Hepatocyte (in vitro differentiated cells): ENCODE measurements at regions not wholly inside any gene's neighbourhood (a gene's known extent, or its start where the extent isn't known, plus 50 kb on each side); places are given as distances from the start of the nearest gene placed in this dataset.

Source experiments
- DNase-seq: peaks from one replicate; pipeline ENCODE4 v3.0.0-alpha.2; 2016; ENCODE audit warnings: low spot score
- H2AFZ ChIP-seq: fragments of 200-600 bp; sonication (generic); 2 replicates; pipeline ENCODE4 v1.6.0; 2016; ENCODE audit warnings: antibody characterized with exemption, mild to moderate bottlenecking
- H3K27ac ChIP-seq: fragments of 200-600 bp; sonication (generic); 2 replicates; pipeline ENCODE4 v1.5.1; 2016; ENCODE audit warnings: mild to moderate bottlenecking
- H3K27me3 ChIP-seq: fragments of 200-600 bp; sonication (generic); 2 replicates; pipeline ENCODE4 v1.6.1; 2016
- H3K36me3 ChIP-seq: fragments of 200-600 bp; sonication (generic); replicated peaks from 2 replicates; pipeline ENCODE4 v1.5.1; 2016; ENCODE audit warnings: low read depth; ENCODE audit not compliant: insufficient read depth
- H3K4me1 ChIP-seq: fragments of 200-600 bp; sonication (generic); 2 replicates; pipeline ENCODE4 v1.5.1; 2016; ENCODE audit warnings: mild to moderate bottlenecking, moderate library complexity; ENCODE audit not compliant: insufficient read depth
- H3K4me2 ChIP-seq: fragments of 200-600 bp; sonication (generic); 2 replicates; pipeline ENCODE4 v1.6.0; 2016
- H3K4me3 ChIP-seq: fragments of 200-600 bp; sonication (generic); 2 replicates; pipeline ENCODE4 v1.5.1; 2016; ENCODE audit warnings: mild to moderate bottlenecking
- H3K79me2 ChIP-seq: fragments of 200-600 bp; sonication (generic); 2 replicates; pipeline ENCODE4 v1.6.0; 2017; ENCODE audit warnings: mild to moderate bottlenecking
- H3K9me2 ChIP-seq: fragments of 200-600 bp; sonication (generic); replicated peaks from 2 replicates; pipeline ENCODE4 v1.6.0; 2017; ENCODE audit warnings: mild to moderate bottlenecking; ENCODE audit not compliant: insufficient read depth
- H3K9me3 ChIP-seq: fragments of 200-600 bp; sonication (generic); 2 replicates; pipeline ENCODE4 v1.5.1; 2016; ENCODE audit warnings: low read depth, mild to moderate bottlenecking
- H4K20me1 ChIP-seq: fragments of 200-600 bp; sonication (generic); 2 replicates; pipeline ENCODE4 v1.6.0; 2016; ENCODE audit warnings: mild to moderate bottlenecking; ENCODE audit not compliant: insufficient read depth, poor library complexity, severe bottlenecking
- CTCF ChIP-seq: fragments of 200-600 bp; sonication (generic); IDR thresholded peaks from 2 replicates; pipeline ENCODE4 v1.5.1; 2016; ENCODE audit warnings: antibody characterized with exemption, mild to moderate bottlenecking; ENCODE audit not compliant: poor library complexity
- EZH2 ChIP-seq: fragments of 200-600 bp; sonication (generic); IDR thresholded peaks from 2 replicates; pipeline ENCODE4 v1.6.1; 2016; ENCODE audit warnings: antibody characterized with exemption, mild to moderate bottlenecking, borderline replicate concordance
- EZH2phosphoT487 ChIP-seq: fragments of 200-600 bp; sonication (generic); IDR thresholded peaks from one replicate; pipeline ENCODE4 v1.6.1; 2018; ENCODE audit warnings: antibody characterized with exemption, mild to moderate bottlenecking, low read depth, moderate library complexity; ENCODE audit not compliant: unreplicated experiment, severe bottlenecking
- WGBS: methylation state at CpG from one replicate; pipeline ENCODE4 v1.1.6; 2016; ENCODE audit warnings: low lambda C conversion rate; ENCODE audit errors: missing lambda C conversion rate; 5-methylcytosine and 5-hydroxymethylcytosine counted together

GRCh38 chr7:32163141-32163806, 93.1 kb upstream of the PDE1C start:
- TF ChIP-seq EZH2phosphoT487 (no peak), CTCF (no peak), EZH2 (no peak)
- Histone ChIP-seq H3K9me2 (no peaks in the 10 kb centered on the region), H3K4me1 (no peaks in the 10 kb centered on the region), H3K27me3 (no peaks in the 10 kb centered on the region), H2AFZ (no peak overlapping the region), H3K4me2 (no peak overlapping the region), H3K4me3 (no peak overlapping the region), H4K20me1 (no peaks in the 10 kb centered on the region), H3K79me2 (no peaks in the 10 kb centered on the region), H3K36me3 (no peaks in the 10 kb centered on the region), H3K27ac (no peak overlapping the region), H3K9me3 (no peaks in the 10 kb centered on the region)
- DNase-seq = no peak
- WGBS = 77% methylated on average over 7 of the region's 7 CpGs

- DNase-seq = no peak
- Histone ChIP-seq H3K4me2 (no peak overlapping the region), H3K27me3 (no peaks in the 10 kb centered on the region), H4K20me1 (no peaks in the 10 kb centered on the region), H3K9me3 (no peaks in the 10 kb centered on the region), H3K79me2 (no peaks in the 10 kb centered on the region), H3K9me2 (no peaks in the 10 kb centered on the region), H3K36me3 (no peaks in the 10 kb centered on the region), H3K27ac (no peak overlapping the region), H3K4me3 (no peak overlapping the region), H2AFZ (no peak overlapping the region), H3K4me1 (no peaks in the 10 kb centered on the region)
- WGBS = 68% methylated on average over 2 of the region's 2 CpGs
- no peak for TF ChIP-seq CTCF
- no peak for TF ChIP-seq EZH2phosphoT487
These were observed 91.5 kb upstream of the PDE1C start for GRCh38 chr7:32161708-32162107.

- H3K9me3 ChIP-seq = no peaks in the 10 kb centered on the region
- H3K79me2 ChIP-seq = no peaks in the 10 kb centered on the region
- no peak overlapping the region for H3K4me3 ChIP-seq
- H3K36me3 ChIP-seq = no peaks in the 10 kb centered on the region
- H3K27me3 ChIP-seq = no peaks in the 10 kb centered on the region
- no peak overlapping the region for H2AFZ ChIP-seq
- H3K4me2 ChIP-seq = no peak overlapping the region
- DNase-seq = no peak
- no peaks in the 10 kb centered on the region for H4K20me1 ChIP-seq
- H3K9me2 ChIP-seq = no peaks in the 10 kb centered on the region
- WGBS = 85% methylated on average over 4 of the region's 4 CpGs
- no peak for TF ChIP-seq CTCF
- no peaks in the 10 kb centered on the region for H3K4me1 ChIP-seq
- no peak overlapping the region for H3K27ac ChIP-seq
These were observed 88.8 kb upstream of the PDE1C start for GRCh38 chr7:32158751-32159745.
